Endothelial cell of umbilical vein (primary cell): ENCODE measurements at regions not wholly inside any gene's neighbourhood (a gene's known extent, or its start where the extent isn't known, plus 50 kb on each side); places are given as distances from the start of the nearest gene placed in this dataset.

Experiments
- BruUV-seq: library from RNA; stranded (reverse); fragments of 400-500 nt; replicated peaks from 2 replicates; lab custom pipeline; 2021; lab: Mats Ljungman, UMichigan
- CTCF ChIA-PET: fragments of 300-600, 350-600 bp; sonication (Branson Sonifier 250); formaldehyde crosslinking; loops from one replicate; lab custom pipeline; 2021; ENCODE audit warnings: antibody characterized with exemption, inconsistent platforms; lab: Charles Lee
- POLR2A ChIA-PET: fragments of 300-600, 350-600 bp; sonication (Branson Sonifier 250); formaldehyde crosslinking; loops from one replicate; lab custom pipeline; 2021; ENCODE audit warnings: antibody characterized with exemption, inconsistent platforms; lab: Charles Lee
- DNase-seq: peaks from one replicate; pipeline ENCODE4 v3.0.0-alpha.2; 2011; ENCODE audit warnings: low read depth, low spot score
- FAIRE-seq: peaks from 2 replicates; lab custom pipeline; 2011; peaks lifted over from hg19 to GRCh38; lab: Jason Lieb, UNC
- H2AFZ ChIP-seq: 2 replicates; pipeline ENCODE4 v1.6.0; 2012; ENCODE audit warnings: low read depth, low read length, control low read depth, inconsistent platforms
- H3K27ac ChIP-seq: 2 replicates; pipeline ENCODE4 v1.5.1; 2011; ENCODE audit warnings: low read depth, mild to moderate bottlenecking, control low read depth, low read length, moderate library complexity; ENCODE audit not compliant: insufficient read depth
- H3K27me3 ChIP-seq, 2 experiments: 2 replicates each; pipeline versions ENCODE4 v1.6.0 to v1.6.1; 2011; ENCODE audit warnings: low read length in 2 of 2, mixed read lengths in 1 of 2; ENCODE audit not compliant: control insufficient read depth in 2 of 2, insufficient read depth in 2 of 2
- H3K36me3 ChIP-seq, 2 experiments: 2 replicates in 1 of 2; 3 replicates in 1 of 2; pipeline ENCODE4 v1.5.1; 2011; ENCODE audit warnings: low read length in 2 of 2, mild to moderate bottlenecking in 1 of 2, moderate library complexity in 1 of 2; ENCODE audit not compliant: control insufficient read depth in 2 of 2, insufficient read depth in 2 of 2; ENCODE audit errors: extremely low read depth in 1 of 2
- H3K4me1 ChIP-seq: 3 replicates; pipeline ENCODE4 v1.5.1; 2011; ENCODE audit warnings: mild to moderate bottlenecking, low read length; ENCODE audit not compliant: control insufficient read depth, insufficient read depth; ENCODE audit errors: extremely low read depth
- H3K4me2 ChIP-seq: 2 replicates; pipeline ENCODE4 v1.6.1; 2011; ENCODE audit warnings: low read length, control low read depth, mixed read lengths; ENCODE audit not compliant: insufficient read depth
- H3K4me3 ChIP-seq, 3 experiments: fragments of 200-600 bp in 1 of 3; sonication (generic), shearing (Covaris generic) in 1 of 3; replicated peaks in 1 of 3; 2 replicates each; pipeline ENCODE4 v1.5.1; 2011 to 2016; ENCODE audit warnings: control low read depth in 3 of 3, low read length in 3 of 3, mild to moderate bottlenecking in 2 of 3, inconsistent platforms in 1 of 3, low read depth in 1 of 3, moderate library complexity in 1 of 3; ENCODE audit not compliant: insufficient read depth in 1 of 3
- H3K79me2 ChIP-seq: 2 replicates; pipeline ENCODE4 v1.6.0; 2012; ENCODE audit warnings: low read length, inconsistent platforms; ENCODE audit not compliant: control insufficient read depth, insufficient read depth
- H3K9ac ChIP-seq: replicated peaks from 2 replicates; pipeline ENCODE3; 2011; ENCODE audit warnings: low read length, control low read depth; ENCODE audit not compliant: insufficient read depth; ENCODE audit errors: extremely low read depth
- H3K9me1 ChIP-seq: replicated peaks from 3 replicates; pipeline ENCODE4 v1.6.0; 2011; ENCODE audit warnings: mild to moderate bottlenecking, low read length; ENCODE audit not compliant: control insufficient read depth, insufficient read depth; ENCODE audit errors: extremely low read depth
- H3K9me3 ChIP-seq: replicated peaks from 2 replicates; pipeline ENCODE4 v1.5.1; 2012; ENCODE audit warnings: low read length, inconsistent platforms; ENCODE audit not compliant: control insufficient read depth, insufficient read depth
- H4K20me1 ChIP-seq: replicated peaks from 2 replicates; pipeline ENCODE3; 2011; ENCODE audit warnings: mild to moderate bottlenecking, low read length; ENCODE audit not compliant: control insufficient read depth, insufficient read depth; ENCODE audit errors: extremely low read depth
- CTCF ChIP-seq, 2 donors: IDR thresholded peaks; 1 replicate in 1 of 2; 2 replicates in 1 of 2; pipeline ENCODE4 v1.5.1; 2011; ENCODE audit warnings: low read length in 2 of 2, mild to moderate bottlenecking in 2 of 2, moderate library complexity in 2 of 2, control low read depth in 1 of 2, inconsistent platforms in 1 of 2, low read depth in 1 of 2; ENCODE audit not compliant: insufficient read depth in 1 of 2; ENCODE audit errors: extremely low read depth in 1 of 2
- EZH2 ChIP-seq: IDR thresholded peaks from 2 replicates; pipeline ENCODE4 v1.6.1; 2012; ENCODE audit warnings: borderline replicate concordance, low read depth, mild to moderate bottlenecking, moderate library complexity, low read length, inconsistent platforms; ENCODE audit not compliant: severe bottlenecking
- FOS ChIP-seq: IDR thresholded peaks from 2 replicates; pipeline ENCODE4 v1.6.1; 2011; ENCODE audit warnings: mild to moderate bottlenecking, low read length, moderate library complexity, borderline replicate concordance; ENCODE audit not compliant: insufficient read depth
- GATA2 ChIP-seq: IDR thresholded peaks from 2 replicates; pipeline ENCODE4 v1.7.0; 2011; ENCODE audit warnings: low read depth, mild to moderate bottlenecking, moderate library complexity, mixed read lengths, low read length; ENCODE audit not compliant: insufficient read length, insufficient read depth
- JUN ChIP-seq: IDR thresholded peaks from 2 replicates; pipeline ENCODE4 v1.6.1; 2011; ENCODE audit warnings: borderline replicate concordance, low read depth; ENCODE audit not compliant: insufficient read length, insufficient read depth
- MAX ChIP-seq: IDR thresholded peaks from 2 replicates; pipeline ENCODE4 v1.6.1; 2011; ENCODE audit not compliant: insufficient read depth, insufficient read length
- MYC ChIP-seq: IDR thresholded peaks from one replicate; pipeline ENCODE4 v1.6.1; 2011; ENCODE audit warnings: mild to moderate bottlenecking, low read depth, low read length
- POLR2A ChIP-seq: IDR thresholded peaks from 2 replicates; pipeline ENCODE4 v1.6.1; 2012; ENCODE audit warnings: low read depth, mild to moderate bottlenecking, control low read depth, low read length
- POLR2AphosphoS5 ChIP-seq: IDR thresholded peaks from 2 replicates; pipeline ENCODE4 v1.6.1; 2012; ENCODE audit warnings: low read depth, mild to moderate bottlenecking, control low read depth, low read length, moderate library complexity; ENCODE audit not compliant: insufficient read depth
- dilution Hi-C: fragments of 300-500 bp; cut with MboI; formaldehyde crosslinking; loops from one replicate; pipeline ENCODE4 v1.15.0; 2019; ENCODE audit warnings: low sequenced_read_pairs; ENCODE audit not compliant: extremely low pct_ligation_motif_present
- intact Hi-C: fragments of 100-400 bp; cut with micrococcal nuclease; formaldehyde crosslinking; loops from one replicate; pipeline ENCODE4 v1.10.0; 2022

GRCh38 chr2:221973502-221973901 is 325.3 kb downstream of the PAX3 start:
- Histone ChIP-seq H3K9me3 (no peaks in the 10 kb centered on the region), H3K27me3 (no peaks in the 10 kb centered on the region), H3K27ac (no peak overlapping the region), H4K20me1 (no peaks in the 10 kb centered on the region), H3K4me2 (no peak overlapping the region), H3K79me2 (no peaks in the 10 kb centered on the region), H2AFZ (no peak overlapping the region), H3K9me1 (no peaks in the 10 kb centered on the region), H3K9ac (no peak overlapping the region), H3K4me3 (no peak overlapping the region), H3K4me1 (no peaks in the 10 kb centered on the region), H3K36me3 (no peaks in the 10 kb centered on the region)
- TF ChIP-seq MAX (no peak), GATA2 (no peak), JUN (no peak), EZH2 (no peak), CTCF (IDR thresholded peaks at IDR 0.05; ENCODE audit: extremely low read depth in 1 of 2, insufficient read depth in 1 of 2, low read depth in 1 of 2, low read length in 2 of 2) (no peak), POLR2A (no peak), FOS (no peak), MYC (no peak), POLR2AphosphoS5 (no peak)
- BruUV-seq, result no TSS peak
- DNase-seq (no peak), FAIRE-seq (no peak)
- CTCF ChIA-PET, result no interaction called here
- intact Hi-C loops (no loop called here), dilution Hi-C loops (no loop called here)
- POLR2A ChIA-PET, result no interaction called here
